HG02588 (cell line): ENCODE measurements at regions not wholly inside any gene's neighbourhood (a gene's known extent, or its start where the extent isn't known, plus 50 kb on each side); places are given as distances from the start of the nearest gene placed in this dataset.

Experiments used
- ATAC-seq: cut with Tn5 transposase; IDR thresholded peaks from one replicate; pipeline ENCODE4 v1.9.1; 2021; ENCODE audit warnings: mild to moderate bottlenecking, moderate library complexity; ENCODE audit not compliant: unreplicated experiment

GRCh38 chr19:30082611-30083010 lies 140.6 kb downstream of the URI1 start:
- no peak for ATAC-seq

GRCh38 chr19:30083125-30083681 lies 141.2 kb downstream of the URI1 start:
- no peak for ATAC-seq

- no peak for ATAC-seq
These were observed 141.7 kb downstream of the URI1 start for GRCh38 chr19:30083701-30084156.

- ATAC-seq: no peak
These were observed 142.4 kb downstream of the URI1 start for GRCh38 chr19:30084390-30084819.

- no peak for ATAC-seq
These were observed 143.4 kb downstream of the URI1 start for GRCh38 chr19:30085394-30085793.

GRCh38 chr19:30086220-30086619 lies 144.2 kb downstream of the URI1 start:
- ATAC-seq: no peak

- no peak for ATAC-seq
These were observed 144.9 kb downstream of the URI1 start for GRCh38 chr19:30086916-30087315.

- no peak for ATAC-seq
These were observed 145.5 kb downstream of the URI1 start for GRCh38 chr19:30087381-30088138.

GRCh38 chr19:30088567-30088966 lies 146.5 kb downstream of the URI1 start:
- no peak for ATAC-seq

GRCh38 chr19:30089086-30089665 lies 147.1 kb downstream of the URI1 start:
- no peak for ATAC-seq

GRCh38 chr19:30090476-30090875 lies 148.4 kb downstream of the URI1 start:
- no peak for ATAC-seq

GRCh38 chr19:30090963-30091362 lies 148.9 kb downstream of the URI1 start:
- no peak for ATAC-seq

- ATAC-seq: no peak
These were observed 149.4 kb downstream of the URI1 start for GRCh38 chr19:30091456-30091855.

GRCh38 chr19:30091856-30092255 lies 149.8 kb downstream of the URI1 start:
- no peak for ATAC-seq

- no peak for ATAC-seq
These were observed 150.9 kb downstream of the URI1 start for GRCh38 chr19:30092721-30093569.

- no peak for ATAC-seq
These were observed 152.1 kb downstream of the URI1 start for GRCh38 chr19:30093966-30094755.

GRCh38 chr19:30094756-30095140 lies 152.7 kb downstream of the URI1 start:
- no peak for ATAC-seq

GRCh38 chr19:30095171-30095570 lies 153.1 kb downstream of the URI1 start:
- no peak for ATAC-seq

GRCh38 chr19:30096596-30097370 lies 154.7 kb downstream of the URI1 start:
- ATAC-seq: no peak
